GM19395 (cell line): ENCODE measurements at regions not wholly inside any gene's neighbourhood (a gene's known extent, or its start where the extent isn't known, plus 50 kb on each side); places are given as distances from the start of the nearest gene placed in this dataset.
"Not testable (repeated sequence)": the region's sequence is repeated elsewhere in the genome, so short reads cannot be mapped to it uniquely, and the experiment has no call there.

Experiments used
- ATAC-seq: cut with Tn5 transposase; IDR thresholded peaks from one replicate; pipeline ENCODE4 v1.9.1; 2021; ENCODE audit warnings: mild to moderate bottlenecking, moderate library complexity; ENCODE audit not compliant: unreplicated experiment

DNA sequence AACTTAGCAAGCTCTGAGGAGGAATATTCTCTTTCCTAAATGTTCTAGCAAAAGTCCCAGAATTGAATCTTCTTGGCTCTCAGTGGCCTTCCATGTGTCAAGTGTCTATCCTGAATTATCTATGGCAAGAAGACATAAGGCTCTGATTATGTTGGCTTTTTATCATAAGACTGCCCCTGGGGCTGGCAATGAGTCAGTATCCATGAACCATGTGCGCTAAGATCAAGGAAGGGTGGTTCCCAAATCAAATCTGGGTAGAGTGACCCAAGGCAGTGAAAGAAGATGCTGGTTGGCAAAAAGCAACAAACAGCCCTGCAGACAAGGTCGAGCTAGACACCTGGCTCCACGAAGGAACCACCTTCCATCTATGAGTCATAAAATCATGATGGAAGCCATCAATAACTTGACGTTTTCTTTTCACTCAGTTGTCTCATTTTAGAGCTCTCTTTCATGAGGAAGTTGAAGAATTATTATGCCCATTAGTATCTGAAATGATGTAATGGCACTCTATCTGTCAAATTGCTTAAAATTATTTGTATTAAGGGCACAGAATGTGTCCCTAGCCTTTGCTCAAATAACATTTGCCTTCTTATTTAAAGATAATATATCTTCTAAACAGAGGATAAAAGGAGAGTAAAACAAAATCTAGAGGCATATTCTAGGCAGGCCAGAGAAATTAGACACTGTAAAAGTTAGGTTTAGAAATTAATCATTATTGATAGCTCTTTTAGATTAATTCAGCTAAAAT is 657.7 kb upstream of the GOT2 start:
- no peak for ATAC-seq

DNA sequence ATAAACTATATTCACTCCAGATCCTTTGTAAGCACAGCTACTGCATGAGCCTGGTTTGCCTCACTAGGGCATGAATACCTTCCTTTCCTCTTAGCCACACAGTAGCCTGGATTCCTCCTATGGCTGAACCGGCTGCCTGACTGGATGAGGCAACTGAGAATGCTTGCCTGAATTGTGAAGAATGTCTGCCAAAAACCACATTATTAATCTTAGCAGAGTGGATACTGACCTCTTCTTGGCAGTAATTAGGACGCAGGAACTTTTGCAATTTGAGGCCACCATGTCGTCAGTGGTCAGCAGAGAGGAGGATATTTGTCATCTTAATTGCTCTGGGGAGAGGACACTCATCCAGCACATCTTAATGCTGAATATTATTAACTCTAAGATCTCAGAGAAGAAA is 651.8 kb upstream of the GOT2 start:
- no peak for ATAC-seq

DNA sequence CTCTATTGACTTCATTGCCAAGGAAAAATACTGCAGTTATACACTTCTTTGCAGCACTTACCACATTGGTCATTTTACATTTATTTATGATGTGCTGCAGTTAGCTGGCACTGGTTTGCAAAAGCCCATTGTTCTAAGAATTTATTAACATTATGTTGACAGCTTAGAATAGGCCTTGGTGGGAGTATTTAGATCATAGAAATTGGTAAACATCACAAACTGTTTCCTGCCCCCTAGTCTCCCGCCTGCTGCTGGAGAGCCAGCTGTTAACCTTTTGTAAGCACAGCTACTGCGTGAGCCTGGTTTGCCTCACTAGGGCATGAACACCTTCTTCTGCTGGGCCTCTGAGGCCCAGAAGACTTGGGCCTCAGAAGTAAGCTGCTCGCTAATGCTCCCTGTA is 651.4 kb upstream of the GOT2 start:
- ATAC-seq, result no peak

DNA sequence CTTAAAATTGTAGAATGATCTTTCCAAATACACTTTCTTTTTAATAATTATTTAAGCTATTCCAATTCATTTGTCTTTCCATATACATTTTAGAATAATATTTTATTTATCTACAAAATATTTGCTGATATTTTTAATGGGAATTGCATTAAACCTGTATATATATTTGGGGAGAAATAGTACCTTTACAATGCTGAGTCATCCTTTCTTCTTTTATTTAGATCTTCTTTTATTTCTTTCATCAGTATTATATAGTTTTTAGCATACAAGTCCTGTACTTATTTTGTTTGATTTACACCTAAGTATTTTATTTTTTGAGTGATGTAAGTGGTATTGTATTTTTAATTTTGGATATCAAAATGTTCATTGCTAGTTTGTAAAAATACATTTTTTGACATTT is 639.5 kb upstream of the GOT2 start:
- no peak for ATAC-seq

DNA sequence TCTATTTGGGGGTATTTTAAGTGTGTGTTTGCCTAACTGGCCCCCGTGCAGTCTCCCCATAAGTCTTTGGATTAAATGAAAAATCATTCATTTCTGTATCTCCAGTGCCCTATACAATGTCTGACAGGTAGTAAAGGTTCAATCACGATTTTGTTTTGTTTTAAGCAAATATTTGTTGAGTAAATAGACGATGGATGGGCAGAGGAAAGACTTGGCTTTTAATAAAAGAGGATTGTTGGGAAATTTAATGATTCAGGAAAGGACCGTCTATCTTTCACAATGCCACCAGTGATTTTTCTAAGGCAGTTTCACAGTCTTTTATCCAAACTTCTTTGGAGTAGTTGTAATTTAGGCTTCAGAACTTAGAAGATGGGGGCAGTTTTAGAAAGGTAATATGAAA is 636.6 kb upstream of the GOT2 start:
- no peak for ATAC-seq

DNA sequence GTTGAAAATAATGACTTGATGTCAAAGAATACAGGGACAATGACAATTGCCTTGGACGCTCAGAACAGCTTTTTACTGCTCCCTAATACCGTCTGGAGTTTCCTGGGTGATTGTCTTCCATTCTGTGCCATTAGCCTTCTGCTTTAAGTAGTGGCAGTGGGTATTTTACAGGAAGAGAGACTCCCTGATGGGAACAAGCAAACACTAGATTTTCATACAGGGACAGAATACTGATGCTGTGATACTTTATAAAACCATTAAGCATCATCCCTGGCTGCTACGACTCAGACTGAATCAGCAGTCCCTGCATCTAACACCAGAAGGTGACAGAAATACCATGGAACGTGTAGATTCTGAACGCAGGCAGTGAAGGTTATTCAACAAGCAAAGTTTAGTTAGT is 635.4 kb upstream of the GOT2 start:
- ATAC-seq, result no peak

DNA sequence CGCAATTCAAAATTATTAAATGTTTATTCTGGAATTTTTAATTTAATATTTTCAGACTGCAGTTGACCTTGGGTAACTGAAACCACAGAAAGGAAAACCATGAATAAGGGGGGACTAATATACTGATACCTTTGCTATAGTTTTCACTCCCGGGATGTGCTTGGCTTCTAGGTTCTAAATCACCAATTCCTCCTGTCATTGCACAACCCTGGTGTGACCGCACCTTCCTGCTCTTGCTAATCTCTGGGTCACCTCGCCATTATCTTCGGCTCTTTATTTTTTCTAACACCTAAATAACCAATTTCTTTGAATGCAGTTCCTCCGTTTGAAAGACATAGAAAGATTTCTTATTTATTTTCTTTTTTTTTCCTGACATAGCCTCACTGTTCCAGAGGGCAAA is 634.5 kb upstream of the GOT2 start:
- no peak for ATAC-seq

DNA sequence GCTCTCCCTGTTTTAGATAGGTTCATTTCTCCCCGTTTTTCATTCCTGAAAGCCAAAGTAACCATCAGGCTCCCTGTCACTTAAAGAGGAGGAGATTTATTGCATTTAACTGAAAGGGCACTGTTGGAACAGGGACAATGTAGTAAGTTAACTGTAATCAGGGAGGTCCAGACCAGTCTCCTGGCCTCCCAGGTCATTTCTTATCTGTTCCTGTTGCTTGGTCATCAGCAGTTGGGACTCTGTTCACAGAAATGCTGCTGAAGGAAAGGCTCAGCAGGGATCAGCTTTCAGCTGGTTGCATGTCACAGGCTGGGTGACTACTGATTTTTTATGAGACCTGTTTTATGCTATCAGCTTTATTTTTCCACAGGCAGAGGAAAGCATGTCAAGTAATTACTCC is 622.6 kb upstream of the GOT2 start:
- no peak for ATAC-seq

DNA sequence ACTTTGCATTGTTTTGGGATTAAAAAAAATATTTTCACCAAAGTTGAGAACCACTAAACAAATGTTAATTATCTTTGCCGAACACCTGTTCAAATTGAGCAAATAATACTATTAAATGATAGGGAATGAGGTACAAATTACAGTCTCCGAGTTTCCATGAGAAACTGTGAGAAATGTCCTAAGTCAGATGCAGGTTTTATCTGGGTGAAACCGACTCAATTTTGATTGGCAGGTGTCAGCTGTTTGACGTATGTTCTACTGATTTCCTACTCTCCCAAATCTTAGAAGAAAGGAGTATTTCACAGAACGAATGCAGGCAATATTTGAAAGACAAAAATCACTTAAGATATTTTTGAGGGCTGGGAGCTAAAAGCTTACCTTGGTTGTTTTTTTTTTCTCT is 622.0 kb upstream of the GOT2 start:
- no peak for ATAC-seq

DNA sequence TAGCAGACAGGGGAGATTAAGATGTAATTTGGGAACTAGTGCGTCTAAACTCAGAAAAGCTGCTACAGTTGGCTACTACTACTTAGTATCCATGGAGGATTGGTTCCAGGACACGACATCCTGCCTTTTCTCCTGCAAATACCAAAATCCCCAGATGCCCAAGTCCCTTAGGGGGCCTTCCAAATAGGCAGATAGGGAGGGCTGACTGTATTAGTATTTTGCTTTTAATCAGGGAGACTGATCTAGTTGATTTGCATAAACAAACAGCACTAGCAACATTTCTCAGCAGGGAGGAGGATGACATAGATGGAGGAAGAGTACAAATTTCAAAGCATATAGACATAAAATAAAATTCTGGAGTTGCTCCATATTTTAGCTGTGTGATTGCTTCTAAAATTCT is 621.6 kb upstream of the GOT2 start:
- ATAC-seq, result no peak

DNA sequence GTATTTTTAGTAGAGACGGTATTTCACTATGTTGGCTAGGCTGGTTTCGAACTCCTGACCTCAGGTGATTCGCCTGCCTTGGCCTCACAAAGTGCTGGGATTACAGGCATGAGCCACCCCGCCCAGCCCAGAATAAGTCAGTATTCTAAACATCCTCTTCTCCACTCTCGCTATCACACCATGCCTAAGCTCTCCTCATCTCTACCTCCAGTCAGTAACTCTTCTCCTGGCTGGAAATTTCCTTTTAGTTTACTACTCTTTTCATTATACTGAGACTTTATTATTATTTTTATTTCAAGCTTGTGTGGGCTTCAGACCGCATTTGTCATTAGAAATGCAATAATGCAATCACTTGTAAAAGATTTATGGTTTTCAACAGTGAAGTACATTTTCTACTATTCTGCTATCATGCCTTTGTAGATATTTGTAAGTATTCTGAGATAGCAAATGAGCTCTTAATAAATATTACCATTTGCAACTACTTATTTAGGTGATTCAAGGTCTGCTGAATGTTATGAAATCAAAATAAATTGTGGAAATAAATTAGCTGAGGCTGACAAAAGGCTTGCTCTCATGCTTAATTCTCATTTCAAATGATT is 617.3 kb upstream of the GOT2 start:
- ATAC-seq, result no peak

DNA sequence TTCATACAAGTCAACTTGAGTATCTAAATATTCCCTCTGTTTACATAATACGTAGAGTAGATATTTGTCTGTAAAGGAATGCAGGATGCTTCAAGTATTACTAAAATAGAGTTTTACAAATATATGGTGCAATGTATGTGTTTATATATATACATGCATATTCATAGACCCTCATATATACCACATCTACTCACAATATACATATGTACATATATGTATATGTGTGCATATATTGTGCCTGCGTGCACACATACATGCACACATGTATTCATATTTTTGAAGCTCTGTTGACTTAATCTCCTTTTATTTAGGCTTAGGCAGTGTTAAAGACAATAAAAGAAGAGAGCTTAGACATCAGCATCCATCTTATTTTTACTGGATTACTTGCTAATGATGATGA is 616.6 kb upstream of the GOT2 start:
- ATAC-seq, result no peak

DNA sequence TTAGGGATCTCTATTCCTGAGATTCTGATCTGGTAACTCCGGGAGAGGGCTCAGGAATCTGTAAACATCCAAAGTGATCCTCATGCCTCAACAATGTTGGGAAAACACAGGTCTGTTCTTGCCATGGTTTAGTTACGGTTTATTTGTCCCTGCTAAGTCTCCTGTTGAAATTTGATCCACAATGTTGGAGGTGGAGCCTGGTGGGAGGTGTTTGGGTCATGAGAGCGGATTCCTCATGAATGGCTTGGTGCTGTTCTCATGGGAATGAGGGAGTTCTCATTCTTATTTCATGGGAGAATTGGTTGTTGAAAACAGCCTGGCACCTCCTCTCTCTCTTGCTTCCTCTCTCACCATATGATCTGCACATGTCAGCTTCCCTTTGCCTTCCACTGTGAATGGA is 608.6 kb upstream of the GOT2 start:
- ATAC-seq, result no peak

DNA sequence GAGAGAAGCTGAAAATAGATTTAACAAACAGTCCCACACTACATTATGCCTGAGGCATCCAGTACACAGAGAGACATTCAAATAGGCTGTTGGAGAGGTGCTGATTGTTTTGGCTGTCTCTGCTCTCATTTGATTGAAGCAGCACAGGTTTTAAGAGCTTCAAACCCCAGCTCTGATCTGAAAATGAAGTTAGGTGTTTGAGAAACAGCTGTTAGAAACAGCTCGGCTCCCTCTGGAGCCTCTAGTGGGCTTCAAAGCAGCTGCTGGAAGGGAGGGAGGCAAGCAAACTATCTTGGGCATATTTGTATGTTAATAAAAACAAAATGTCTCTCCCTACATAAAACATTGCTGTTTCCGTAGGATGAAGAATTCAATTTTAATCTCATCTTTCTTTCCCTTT is 607.3 kb upstream of the GOT2 start:
- no peak for ATAC-seq

DNA sequence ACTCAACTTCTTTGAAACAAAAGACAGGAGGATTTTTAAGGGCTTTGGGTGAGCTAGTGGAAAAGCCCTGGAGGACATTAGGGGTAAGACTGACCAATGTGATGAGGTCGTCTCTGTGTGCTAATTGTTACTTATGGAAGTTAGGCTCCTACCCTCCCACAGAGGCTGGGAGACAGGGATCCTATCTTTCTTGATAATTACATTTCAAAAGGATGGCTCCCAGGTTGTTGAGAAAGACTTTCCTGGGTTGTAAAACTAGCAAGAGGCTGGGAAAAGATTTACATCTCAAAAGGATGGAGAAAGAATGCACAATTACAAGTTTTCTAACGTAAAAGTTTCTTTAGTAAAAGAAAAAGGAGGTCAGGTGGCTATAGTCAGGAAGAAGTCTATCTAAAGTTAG is 605.8 kb upstream of the GOT2 start:
- no peak for ATAC-seq

DNA sequence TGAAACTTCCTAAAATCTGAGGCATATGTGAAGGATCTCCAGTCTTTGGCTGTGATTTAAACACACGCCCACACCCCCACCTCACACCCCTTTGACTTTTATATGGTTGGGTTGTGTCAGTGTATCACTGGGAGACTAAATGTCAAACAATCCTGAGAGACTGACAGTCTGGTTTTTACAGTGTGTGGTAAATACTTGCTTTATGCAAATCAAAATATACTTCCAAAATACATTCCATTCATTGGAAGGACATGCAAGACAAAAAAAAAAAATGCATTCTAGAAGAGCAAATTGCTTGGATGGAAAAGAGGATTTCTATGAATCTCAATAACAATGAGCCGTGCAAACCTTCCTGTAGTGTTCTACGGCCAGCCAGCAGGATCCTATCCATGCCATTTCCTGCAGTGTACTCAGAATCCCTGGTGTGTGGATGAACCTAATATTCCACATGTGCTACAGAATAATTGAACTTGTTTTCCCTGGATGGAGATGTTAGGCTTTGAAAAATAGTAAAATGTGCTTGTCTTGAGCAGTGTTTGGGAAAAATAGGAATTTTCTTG is 602.1 kb upstream of the GOT2 start:
- no peak for ATAC-seq

DNA sequence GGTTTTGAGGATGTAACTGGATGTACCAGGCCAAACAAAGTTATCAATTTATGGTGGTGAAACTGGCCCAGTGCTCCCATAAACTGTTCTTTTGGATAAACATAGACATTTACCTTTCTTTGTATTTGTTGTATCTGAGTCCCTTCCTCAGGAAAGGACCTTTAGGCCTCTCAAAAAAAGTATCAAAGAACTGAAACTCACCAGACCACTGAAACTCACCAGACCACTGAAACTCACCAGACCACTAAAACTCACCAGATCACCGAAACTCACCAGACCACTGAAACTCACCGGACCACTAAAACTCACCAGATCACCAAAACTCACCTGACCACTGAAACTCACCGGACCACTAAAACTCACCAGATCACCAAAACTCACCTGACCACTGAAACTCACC is 597.6 kb upstream of the GOT2 start:
- not testable (repeated sequence) for ATAC-seq

DNA sequence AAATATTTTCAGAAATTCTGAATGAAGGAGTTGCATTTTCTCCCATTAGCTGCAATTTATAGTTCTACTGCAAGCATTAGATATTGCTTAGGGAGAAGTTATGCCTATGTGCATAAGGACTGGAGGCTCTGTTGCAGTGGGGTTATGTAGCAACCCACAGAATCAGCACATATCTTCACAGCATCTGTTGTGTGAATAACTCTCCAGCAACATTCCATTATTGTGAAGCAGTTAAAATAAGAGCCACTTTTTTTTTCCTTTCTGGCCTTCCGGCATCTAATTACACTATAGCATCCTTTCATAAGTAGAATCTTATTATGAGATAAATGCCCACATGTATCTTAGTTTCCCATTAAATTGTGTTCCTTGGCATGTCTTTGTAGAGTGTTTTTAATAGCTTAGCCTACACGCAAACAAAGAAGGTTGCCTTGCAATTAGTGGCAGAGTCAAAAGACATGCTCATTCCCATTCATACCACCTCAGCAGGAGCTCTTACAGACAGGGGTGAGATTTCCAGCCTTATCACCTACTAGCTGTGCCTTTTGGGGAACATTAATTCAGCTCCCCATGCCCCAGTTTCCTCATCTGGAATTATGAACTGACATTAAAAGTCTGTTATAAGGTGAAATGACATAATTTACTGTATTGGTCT is 596.0 kb upstream of the GOT2 start:
- ATAC-seq, result no peak

DNA sequence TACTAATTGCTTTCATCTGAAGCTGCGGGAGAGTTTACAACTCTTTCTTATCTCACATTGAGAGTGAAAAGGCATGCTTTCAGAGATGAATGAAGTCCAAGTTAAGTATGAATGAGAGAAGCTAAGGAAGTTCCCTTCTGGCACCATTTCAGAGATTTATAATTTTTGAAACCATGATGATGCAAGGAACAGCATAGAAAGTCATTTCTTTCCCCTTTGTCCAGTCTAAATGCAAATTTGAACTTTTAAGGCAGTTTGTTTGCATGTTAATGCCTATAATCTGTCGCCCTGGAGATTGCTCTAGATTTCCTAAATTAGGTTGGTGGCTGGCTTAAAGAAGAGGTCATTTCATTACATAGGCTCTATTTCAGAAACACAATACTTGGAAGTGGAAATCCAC is 594.8 kb upstream of the GOT2 start:
- ATAC-seq, result no peak

DNA sequence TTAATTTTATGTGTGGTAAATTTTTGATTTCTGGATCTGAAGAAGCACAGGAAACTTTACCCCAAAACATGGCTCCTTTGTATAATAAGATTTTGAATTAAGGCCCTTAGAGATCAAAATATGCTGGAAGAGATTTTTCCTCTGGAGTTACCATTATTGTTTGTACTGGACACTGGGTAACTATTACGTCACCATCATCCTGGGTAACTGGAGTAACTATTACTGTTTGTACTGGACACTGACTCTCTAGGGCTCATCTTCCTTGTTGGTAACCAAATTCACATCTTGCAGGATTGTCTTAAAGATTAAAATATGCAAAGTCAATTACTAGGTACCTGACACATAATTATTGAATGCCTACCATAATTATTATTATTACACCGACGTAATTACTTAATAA is 593.8 kb upstream of the GOT2 start:
- ATAC-seq, result no peak

DNA sequence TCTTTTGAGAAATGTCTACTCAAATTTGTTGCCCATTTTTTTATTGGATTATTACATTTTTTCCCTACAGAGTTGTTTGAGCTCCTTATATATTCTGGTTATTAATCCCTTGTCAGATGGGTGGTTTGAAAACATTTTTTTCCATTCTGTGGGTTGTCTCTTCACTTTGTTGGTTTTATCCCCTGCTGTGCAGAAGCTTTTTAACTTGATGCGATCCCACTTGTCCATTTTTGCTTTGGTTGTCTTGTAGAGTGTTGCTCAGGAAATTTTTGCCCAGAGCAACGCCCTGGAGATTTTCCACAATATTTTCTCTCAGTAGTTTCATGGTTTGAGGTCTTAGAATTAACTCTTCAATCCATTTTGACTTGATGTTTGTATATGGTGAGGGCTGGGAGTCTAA is 592.8 kb upstream of the GOT2 start:
- ATAC-seq, result no peak

DNA sequence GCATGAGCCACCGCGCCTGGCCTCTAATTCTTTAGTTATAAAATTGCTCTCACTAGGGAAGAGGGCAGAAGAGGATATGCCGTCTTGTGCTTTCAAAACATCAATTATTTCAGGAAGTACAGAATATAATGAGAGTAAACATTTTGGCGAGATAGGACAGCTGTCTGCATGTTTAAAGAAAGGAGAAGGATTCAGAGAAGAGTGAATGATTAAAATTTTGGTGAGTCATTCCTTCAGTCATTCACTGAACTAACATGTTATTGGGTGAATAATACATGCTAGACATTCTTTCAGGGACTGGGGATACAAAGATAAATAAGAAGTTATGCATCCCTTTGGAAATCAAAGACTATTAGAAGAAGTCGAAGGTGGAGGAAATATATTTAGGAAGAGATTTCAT is 590.3 kb upstream of the GOT2 start:
- ATAC-seq, result no peak
